CD4-positive, alpha-beta T cell treated with Interleukin-21 for 1 hour (primary cell): ENCODE measurements at regions not wholly inside any gene's neighbourhood (a gene's known extent, or its start where the extent isn't known, plus 50 kb on each side); places are given as distances from the start of the nearest gene placed in this dataset.
A peak's percentile ranks its signal among the peaks of the same experiment; 100 is the strongest.
"Not testable (repeated sequence)": the region's sequence is repeated elsewhere in the genome, so short reads cannot be mapped to it uniquely, and the experiment has no call there.

Source experiments
- DNase-seq: peaks from one replicate; pipeline ENCODE4 v3.0.0-alpha.2; 2020

GRCh38 chr2:238502088-238502810, 75.5 kb downstream of the ASB1 start:
- no peak for DNase-seq

GRCh38 chr2:238502956-238503791, 76.4 kb downstream of the ASB1 start:
- no peak for DNase-seq

GRCh38 chr2:238504181-238504931, 77.6 kb downstream of the ASB1 start:
- no peak for DNase-seq

- DNase-seq, result no peak
Measured at GRCh38 chr2:238505119-238505891, 78.6 kb downstream of the ASB1 start.

- DNase-seq, result no peak
Measured at GRCh38 chr2:238505892-238506280, 79.2 kb downstream of the ASB1 start.

GRCh38 chr2:238506371-238507068, 79.8 kb downstream of the ASB1 start:
- DNase-seq, result no peak

- no peak for DNase-seq
Measured at GRCh38 chr2:238507836-238508235, 81.1 kb downstream of the ASB1 start.

- DNase-seq, result no peak
Measured at GRCh38 chr2:238509151-238509835, 82.6 kb downstream of the ASB1 start.

GRCh38 chr2:238509903-238510302, 83.2 kb downstream of the ASB1 start:
- no peak for DNase-seq

GRCh38 chr2:238510911-238511613, 84.3 kb downstream of the ASB1 start:
- DNase-seq, result no peak

- no peak for DNase-seq
Measured at GRCh38 chr2:238511614-238511950, 84.9 kb downstream of the ASB1 start.

GRCh38 chr2:238512247-238512867, 85.6 kb downstream of the ASB1 start:
- no peak for DNase-seq

- DNase-seq, result peak; percentile 5
Measured at GRCh38 chr2:238513346-238513745, 86.6 kb downstream of the ASB1 start.

GRCh38 chr2:238514024-238514423, 87.3 kb downstream of the ASB1 start:
- not testable (repeated sequence) for DNase-seq

- DNase-seq, result no peak
Measured at GRCh38 chr2:238515377-238515776, 88.7 kb downstream of the ASB1 start.

GRCh38 chr2:238517209-238517608, 90.5 kb downstream of the ASB1 start:
- DNase-seq, result no peak

- DNase-seq, result no peak
Measured at GRCh38 chr2:238518172-238518820, 91.6 kb downstream of the ASB1 start.

- no peak for DNase-seq
Measured at GRCh38 chr2:238518821-238519186, 92.1 kb downstream of the ASB1 start.

GRCh38 chr2:238520359-238520886, 93.7 kb downstream of the ASB1 start:
- no peak for DNase-seq

GRCh38 chr2:238521002-238521401, 94.3 kb downstream of the ASB1 start:
- DNase-seq, result no peak
